Esophagus muscularis mucosa (tissue), 3 donors: ENCODE measurements at regions not wholly inside any gene's neighbourhood (a gene's known extent, or its start where the extent isn't known, plus 50 kb on each side); places are given as distances from the start of the nearest gene placed in this dataset.

Source experiments
- CTCF ChIP-seq, 3 experiments: fragments of 200-600 bp in 2 of 3; fragments of 450-650 bp in 1 of 3; sonication (generic) in 2 of 3; IDR thresholded peaks; one replicate each; pipeline ENCODE4 v1.5.1; 2017 to 2019; ENCODE audit warnings: antibody characterized with exemption in 3 of 3, mild to moderate bottlenecking in 2 of 3, moderate library complexity in 1 of 3
- POLR2A ChIP-seq: fragments of 450-650 bp; IDR thresholded peaks from one replicate; pipeline ENCODE4 v1.6.1; 2017; ENCODE audit warnings: antibody characterized with exemption, moderate library complexity, mild to moderate bottlenecking, low read depth
- POLR2AphosphoS5 ChIP-seq, 2 donors: sonication (generic); formaldehyde crosslinking; IDR thresholded peaks; one replicate each; pipeline ENCODE4 v1.6.1; 2017; ENCODE audit warnings: antibody characterized with exemption in 2 of 2

- no peak for TF ChIP-seq CTCF (IDR thresholded peaks at IDR 0.05)
- TF ChIP-seq POLR2AphosphoS5 (IDR thresholded peaks at IDR 0.05) = no peak
- TF ChIP-seq POLR2A = no peak
Observed at GRCh38 chr7:27346531-27347275, 104.1 kb downstream of the EVX1 start.
